HepG2 (cell line): ENCODE measurements at regions not wholly inside any gene's neighbourhood (a gene's known extent, or its start where the extent isn't known, plus 50 kb on each side); places are given as distances from the start of the nearest gene placed in this dataset.
A peak's percentile ranks its signal among the peaks of the same experiment; 100 is the strongest.

Experiments used
- ATAC-seq: fragments of 200-7000 bp; cut with Tn5 transposase; 3 replicates; pipeline ENCODE4 v1.9.1; 2020; ENCODE audit warnings: mild to moderate bottlenecking, moderate library complexity
- BruUV-seq: library from RNA; stranded (reverse); fragments of 400-500 nt; replicated peaks from 2 replicates; lab custom pipeline; 2021; lab: Mats Ljungman, UMichigan
- CTCF ChIA-PET: fragments of 300-600 bp; formaldehyde crosslinking; extraction: SDS; loops from one replicate; lab custom pipeline; 2021; ENCODE audit warnings: low total read pairs, inconsistent platforms, low intra/inter-chr PET ratio; lab: Yijun Ruan, JAX
- POLR2A ChIA-PET: fragments of 350-600 bp; sonication (Branson Sonifier 250); formaldehyde crosslinking; loops from one replicate; lab custom pipeline; 2020; ENCODE audit warnings: antibody characterized with exemption, inconsistent platforms; lab: Yijun Ruan, JAX
- DNase-seq: peaks from one replicate; pipeline ENCODE4 v3.0.0-alpha.2; 2015; ENCODE audit warnings: low spot score
- FAIRE-seq: peaks from 3 replicates; lab custom pipeline; 2011; peaks lifted over from hg19 to GRCh38; lab: Jason Lieb, UNC
- H2AFZ ChIP-seq: one replicate; pipeline ENCODE4 v1.6.1; 2011; ENCODE audit warnings: low read length, inconsistent platforms
- H3K27ac ChIP-seq: fragments of 300-600 bp; 3 replicates; pipeline ENCODE4 v1.8.0; 2011; ENCODE audit warnings: mixed run types, mild to moderate bottlenecking, mixed read lengths, low read length, inconsistent platforms; ENCODE audit not compliant: insufficient read depth; ENCODE audit errors: extremely low read length
- H3K27me3 ChIP-seq, 2 experiments: fragments of 200-600 bp in 1 of 2; 2 replicates in 1 of 2; 3 replicates in 1 of 2; pipeline versions ENCODE4 v1.6.0 to v1.8.0; 2011; ENCODE audit warnings: low read length in 2 of 2, mild to moderate bottlenecking in 2 of 2, moderate library complexity in 2 of 2, inconsistent platforms in 1 of 2; ENCODE audit not compliant: insufficient read depth in 2 of 2, control insufficient read depth in 1 of 2
- H3K36me3 ChIP-seq, 2 experiments: fragments of 200-600 bp in 1 of 2; replicated peaks in 1 of 2; 2 replicates in 1 of 2; 3 replicates in 1 of 2; pipeline versions ENCODE4 v1.5.1 to v1.8.0; 2011; ENCODE audit warnings: low read length in 2 of 2, inconsistent platforms in 1 of 2; ENCODE audit not compliant: insufficient read depth in 2 of 2, control insufficient read depth in 1 of 2
- H3K4me1 ChIP-seq: 2 replicates; pipeline ENCODE4 v1.5.1; 2012; ENCODE audit warnings: low read length, inconsistent platforms; ENCODE audit not compliant: insufficient read depth
- H3K4me2 ChIP-seq: 2 replicates; pipeline ENCODE4 v1.6.0; 2011; ENCODE audit warnings: low read depth, low read length, inconsistent platforms
- H3K4me3 ChIP-seq, 3 experiments: fragments of 200-600 bp in 1 of 3; sonication (generic), shearing (Covaris generic) in 1 of 3; replicated peaks in 1 of 3; 2 replicates each; pipeline ENCODE4 v1.5.1; 2011 to 2016; ENCODE audit warnings: low read length in 3 of 3, inconsistent platforms in 2 of 3, low read depth in 2 of 3, mild to moderate bottlenecking in 2 of 3, control low read depth in 1 of 3, mixed read lengths in 1 of 3; ENCODE audit not compliant: insufficient read depth in 1 of 3
- H3K79me2 ChIP-seq: one replicate; pipeline ENCODE4 v1.6.1; 2011; ENCODE audit warnings: low read length, inconsistent platforms; ENCODE audit not compliant: insufficient read depth
- H3K9ac ChIP-seq: 2 replicates; pipeline ENCODE4 v1.6.0; 2011; ENCODE audit warnings: mild to moderate bottlenecking, low read depth, low read length, inconsistent platforms; ENCODE audit not compliant: insufficient read depth
- H3K9me3 ChIP-seq: 2 replicates; pipeline ENCODE4 v1.5.1; 2012; ENCODE audit warnings: mild to moderate bottlenecking, low read length
- H4K20me1 ChIP-seq: 2 replicates; pipeline ENCODE4 v1.6.0; 2011; ENCODE audit warnings: inconsistent platforms, mild to moderate bottlenecking, low read length, moderate library complexity; ENCODE audit not compliant: insufficient read depth
- HNRNPK ChIP-seq: fragments of 200-400 bp; formaldehyde crosslinking; IDR thresholded peaks from 2 replicates; pipeline ENCODE4 v1.6.1; 2018; ENCODE audit warnings: low read length, low read depth, moderate library complexity, mild to moderate bottlenecking; ENCODE audit not compliant: poor library complexity, severe bottlenecking
- IKZF4 ChIP-seq: sonication (generic); formaldehyde crosslinking; IDR thresholded peaks from 2 replicates; pipeline ENCODE4 v1.5.1; 2020; ENCODE audit warnings: borderline replicate concordance, mild to moderate bottlenecking, low read depth, missing genetic modification reagents; ENCODE audit errors: not compliant biosample characterization
- MAFF ChIP-seq: IDR thresholded peaks from 2 replicates; pipeline ENCODE4 v1.6.1; 2011; ENCODE audit warnings: low read depth, low read length, improper control_type of control experiment
- MAFK ChIP-seq, 2 experiments: IDR thresholded peaks in 1 of 2; conservative IDR thresholded peaks in 1 of 2; 2 replicates each; pipeline ENCODE4 v1.6.1; 2011; ENCODE audit warnings: improper control_type of control experiment in 2 of 2, low read length in 2 of 2
- SKIL ChIP-seq: sonication (generic); formaldehyde crosslinking; IDR thresholded peaks from 2 replicates; pipeline ENCODE4 v1.8.0; 2022; ENCODE audit warnings: missing genetic modification reagents, mild to moderate bottlenecking, moderate library complexity, borderline replicate concordance
- SNAPC4 ChIP-seq: sonication (generic); formaldehyde crosslinking; IDR thresholded peaks from 2 replicates; pipeline ENCODE4 v1.4.0; 2020; ENCODE audit warnings: mild to moderate bottlenecking, missing genetic modification reagents
- ZNF282 ChIP-seq: fragments of 450-650 bp; IDR thresholded peaks from 2 replicates; pipeline ENCODE4 v1.6.1; 2018; ENCODE audit not compliant: partially characterized antibody
- WGBS: methylation state at CpG from one replicate; pipeline ENCODE4 v1.1.6; 2017; ENCODE audit warnings: low lambda C conversion rate; 5-methylcytosine and 5-hydroxymethylcytosine counted together
- in situ Hi-C: cut with HindIII; loops from 2 replicates; pipeline ENCODE4 v1.10.0; 2017; ENCODE audit warnings: low pct_unique_long_range_greater_than_20kb; ENCODE audit not compliant: extremely low pct_ligation_motif_present
- intact Hi-C: fragments of 100-400 bp; cut with micrococcal nuclease; formaldehyde crosslinking; loops from one replicate; pipeline ENCODE4 v1.10.0; 2022; ENCODE audit not compliant: unreplicated experiment
- TF ChIP-seq, protein P1 (sequence below): sonication (generic); formaldehyde crosslinking; IDR thresholded peaks from 2 replicates; pipeline ENCODE4 v1.4.0; 2020; ENCODE audit warnings: missing genetic modification reagents, mild to moderate bottlenecking, borderline replicate concordance

DNA sequence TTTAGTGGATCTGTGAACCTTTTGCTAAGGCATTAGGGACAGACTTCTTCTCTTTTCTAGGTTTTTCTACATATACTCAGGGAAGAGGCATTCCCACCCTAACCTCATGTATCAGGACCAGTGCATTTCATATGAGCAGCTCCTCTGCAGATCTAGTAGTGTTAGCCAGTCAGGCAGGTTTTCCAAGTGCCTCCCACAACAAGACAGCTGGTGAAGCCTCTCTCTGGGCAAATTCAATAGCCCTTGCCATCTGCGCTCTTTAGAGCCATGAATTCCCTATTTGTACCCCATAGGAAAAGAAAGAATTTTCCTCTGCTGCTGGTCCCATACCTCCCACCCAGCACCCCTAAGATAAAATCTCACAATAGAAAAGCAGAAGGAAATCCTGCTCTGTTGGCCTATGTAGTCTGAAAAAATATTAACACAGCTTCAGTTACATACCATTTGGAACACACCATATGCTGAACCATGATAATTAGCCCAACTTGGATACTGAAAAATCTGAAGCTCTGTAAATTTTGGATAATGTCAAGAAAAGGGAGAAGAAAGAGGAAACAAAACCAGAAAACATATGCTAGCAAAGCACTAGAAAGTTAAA lies 1354.6 kb upstream of the NRXN1 start (continued):
- TF ChIP-seq SNAPC4 (CRISPR knock-in tag) (no peak), IKZF4 (no peak), ZNF282 (no peak)
- TF ChIP-seq, protein P1, sequence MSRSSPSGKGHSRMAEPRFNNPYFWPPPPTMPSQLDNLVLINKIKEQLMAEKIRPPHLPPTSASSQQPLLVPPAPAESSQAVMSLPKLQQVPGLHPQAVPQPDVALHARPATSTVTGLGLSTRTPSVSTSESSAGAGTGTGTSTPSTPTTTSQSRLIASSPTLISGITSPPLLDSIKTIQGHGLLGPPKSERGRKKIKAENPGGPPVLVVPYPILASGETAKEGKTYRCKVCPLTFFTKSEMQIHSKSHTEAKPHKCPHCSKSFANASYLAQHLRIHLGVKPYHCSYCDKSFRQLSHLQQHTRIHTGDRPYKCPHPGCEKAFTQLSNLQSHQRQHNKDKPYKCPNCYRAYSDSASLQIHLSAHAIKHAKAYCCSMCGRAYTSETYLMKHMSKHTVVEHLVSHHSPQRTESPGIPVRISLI (CRISPR knock-in tag): no peak
- TF ChIP-seq, all 625 proteins: peak for 0

- DNase-seq: no peak
- Histone ChIP-seq H2AFZ (no peak overlapping the region), H3K9me3 (peaks cover 16% of the 10 kb centered on the region), H3K27me3 (no peaks in the 10 kb centered on the region), H3K4me1 (no peaks in the 10 kb centered on the region), H3K9ac (no peak overlapping the region), H3K4me2 (no peak overlapping the region), H3K4me3 (no peak overlapping the region), H4K20me1 (no peaks in the 10 kb centered on the region), H3K36me3 (no peaks in the 10 kb centered on the region), H3K79me2 (no peaks in the 10 kb centered on the region), H3K27ac (no peak overlapping the region)
- ChIA-PET POLR2A (no interaction called here), CTCF (no interaction called here)
- WGBS: 2% methylated on average over 2 of the region's 2 CpGs
- ATAC-seq: no peak
- in situ Hi-C loops: no loop called here
- TF ChIP-seq MAFF (peak; percentile 85), MAFK (conservative IDR thresholded peaks at IDR 0.05 in 1 of 2, IDR thresholded peaks at IDR 0.05 in 1 of 2; ENCODE audit: low read length in 2 of 2) (peak; percentile 86 to 91), HNRNPK (peak; percentile 59), SKIL (CRISPR knock-in tag) (no peak)
- FAIRE-seq: no peak
- intact Hi-C loops: no loop called here
- no TSS peak for BruUV-seq
Observed at GRCh38 chr2:52383541-52383940, 1351.6 kb upstream of the NRXN1 start.
